ENCODE measurements at regions not wholly inside any gene's neighbourhood (a gene's known extent, or its start where the extent isn't known, plus 50 kb on each side); places are given as distances from the start of the nearest gene placed in this dataset.

- Mint-ChIP-seq H3K9me3 (ENCODE audit: unreplicated experiment) (peaks cover 13% of the 10 kb centered on the region), H3K27me3 (ENCODE audit: unreplicated experiment) (no peaks in the 10 kb centered on the region), H3K27ac (ENCODE audit: unreplicated experiment) (peak overlapping the region; percentile 80), H3K4me1 (ENCODE audit: low read depth, unreplicated experiment) (peaks cover 48% of the 10 kb centered on the region), H3K36me3 (ENCODE audit: unreplicated experiment) (no peaks in the 10 kb centered on the region), H3K4me3 (ENCODE audit: unreplicated experiment) (peak overlapping the region; percentile 59)
- no peak for TF ChIP-seq CTCF (IDR thresholded peaks at IDR 0.05; ENCODE audit: partially characterized antibody, unreplicated experiment)
- no peak for DNase-seq
Measured at GRCh38 chr11:127236776-127237175, 236.2 kb upstream of the KIRREL3 start.

GRCh38 chr11:127233998-127234397 lies 233.4 kb upstream of the KIRREL3 start:
- Mint-ChIP-seq H3K27me3 (ENCODE audit: unreplicated experiment) (no peaks in the 10 kb centered on the region), H3K27ac (ENCODE audit: unreplicated experiment) (peak overlapping the region; percentile 95), H3K4me1 (ENCODE audit: low read depth, unreplicated experiment) (peaks cover 48% of the 10 kb centered on the region), H3K9me3 (ENCODE audit: unreplicated experiment) (peaks cover 13% of the 10 kb centered on the region), H3K36me3 (ENCODE audit: unreplicated experiment) (no peaks in the 10 kb centered on the region), H3K4me3 (ENCODE audit: unreplicated experiment) (peak overlapping the region; percentile 40)
- peak; percentile 49 for DNase-seq
- TF ChIP-seq CTCF (IDR thresholded peaks at IDR 0.05; ENCODE audit: partially characterized antibody, unreplicated experiment) = no peak

GRCh38 chr11:127230392-127230791 lies 229.8 kb upstream of the KIRREL3 start:
- DNase-seq = no peak
- no peaks in the 10 kb centered on the region for H3K36me3 Mint-ChIP-seq (ENCODE audit: unreplicated experiment)
- peaks cover 29% of the 10 kb centered on the region for H3K4me1 Mint-ChIP-seq (ENCODE audit: low read depth, unreplicated experiment)
- no peak for TF ChIP-seq CTCF (IDR thresholded peaks at IDR 0.05; ENCODE audit: partially characterized antibody, unreplicated experiment)
- H3K4me3 Mint-ChIP-seq (ENCODE audit: unreplicated experiment) = no peak overlapping the region
- peaks cover 10% of the 10 kb centered on the region for H3K9me3 Mint-ChIP-seq (ENCODE audit: unreplicated experiment)
- H3K27ac Mint-ChIP-seq (ENCODE audit: unreplicated experiment) = no peak overlapping the region
- H3K27me3 Mint-ChIP-seq (ENCODE audit: unreplicated experiment) = no peaks in the 10 kb centered on the region

- H3K27ac Mint-ChIP-seq (ENCODE audit: unreplicated experiment) = no peak overlapping the region
- H3K9me3 Mint-ChIP-seq (ENCODE audit: unreplicated experiment) = no peaks in the 10 kb centered on the region
- no peak for TF ChIP-seq CTCF (IDR thresholded peaks at IDR 0.05; ENCODE audit: partially characterized antibody, unreplicated experiment)
- H3K36me3 Mint-ChIP-seq (ENCODE audit: unreplicated experiment) = no peaks in the 10 kb centered on the region
- H3K27me3 Mint-ChIP-seq (ENCODE audit: unreplicated experiment) = no peaks in the 10 kb centered on the region
- peaks cover 20% of the 10 kb centered on the region for H3K4me1 Mint-ChIP-seq (ENCODE audit: low read depth, unreplicated experiment)
- DNase-seq = no peak
- no peak overlapping the region for H3K4me3 Mint-ChIP-seq (ENCODE audit: unreplicated experiment)
Measured at GRCh38 chr11:127226949-127227348, 226.4 kb upstream of the KIRREL3 start.

- Mint-ChIP-seq H3K27ac (ENCODE audit: unreplicated experiment) (no peak overlapping the region), H3K4me3 (ENCODE audit: unreplicated experiment) (no peak overlapping the region), H3K4me1 (ENCODE audit: low read depth, unreplicated experiment) (peaks cover 20% of the 10 kb centered on the region), H3K36me3 (ENCODE audit: unreplicated experiment) (no peaks in the 10 kb centered on the region), H3K27me3 (ENCODE audit: unreplicated experiment) (no peaks in the 10 kb centered on the region), H3K9me3 (ENCODE audit: unreplicated experiment) (no peaks in the 10 kb centered on the region)
- no peak for DNase-seq
- no peak for TF ChIP-seq CTCF (IDR thresholded peaks at IDR 0.05; ENCODE audit: partially characterized antibody, unreplicated experiment)
Measured at GRCh38 chr11:127226380-127226779, 225.8 kb upstream of the KIRREL3 start.
